ENCODE measurements at regions not wholly inside any gene's neighbourhood (a gene's known extent, or its start where the extent isn't known, plus 50 kb on each side); places are given as distances from the start of the nearest gene placed in this dataset.

DNA sequence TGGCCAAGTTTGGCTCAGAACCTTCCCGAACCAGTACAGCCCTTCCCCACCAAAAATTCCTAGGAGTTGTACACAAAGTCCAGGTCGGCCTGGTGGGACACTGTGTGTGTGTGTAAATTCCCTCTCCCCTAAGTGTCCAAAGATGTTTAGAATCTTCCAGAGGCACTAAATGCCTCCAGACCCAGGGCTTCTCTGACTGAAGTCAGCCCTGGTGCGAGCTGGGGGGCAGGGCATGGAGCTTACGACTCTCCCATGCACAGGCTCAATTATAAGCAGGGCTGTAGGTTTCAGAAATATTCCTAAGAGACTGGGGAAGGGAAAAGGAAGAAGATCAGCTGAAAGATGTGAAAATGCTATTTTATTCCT, 106.9 kb upstream of the ATF7IP start:
- 38% methylated on average over 2 of the region's 4 CpGs for WGBS (ENCODE audit: low lambda C conversion rate)
- Histone ChIP-seq H2AFZ (ENCODE audit: low read length) (peak overlapping the region; percentile 18), H3K4me1 (ENCODE audit: insufficient read depth, low read length) (peaks cover 48% of the 10 kb centered on the region), H3K4me3 (replicated peaks in 1 of 3; ENCODE audit: insufficient read depth in 1 of 3, low read depth in 2 of 3, low read length in 3 of 3) (peak overlapping the region in 2 of 3 experiments; percentile 6 to 34; a peak in 3 of 6 replicates), H3K9me3 (ENCODE audit: low read length) (no peaks in the 10 kb centered on the region), H3K36me3 (replicated peaks in 1 of 2; ENCODE audit: control insufficient read depth in 1 of 2, insufficient read depth in 2 of 2, low read length in 2 of 2) (no peaks in the 10 kb centered on the region), H3K79me2 (ENCODE audit: insufficient read depth, low read length) (no peaks in the 10 kb centered on the region), H4K20me1 (ENCODE audit: insufficient read depth, low read length) (no peaks in the 10 kb centered on the region), H3K4me2 (ENCODE audit: low read depth, low read length) (peak overlapping the region; percentile 82), H3K27me3 (ENCODE audit: control insufficient read depth in 1 of 2, insufficient read depth in 2 of 2, low read length in 2 of 2) (no peaks in the 10 kb centered on the region), H3K27ac (ENCODE audit: extremely low read length, insufficient read depth, low read length) (peak overlapping the region; percentile 60), H3K9ac (ENCODE audit: insufficient read depth, low read depth, low read length) (peak overlapping the region; percentile 58)
- no peak for FAIRE-seq
- in situ Hi-C loops (cut with HindIII; ENCODE audit: extremely low pct_ligation_motif_present, low pct_unique_long_range_greater_than_20kb) (loop anchor here (5.0 kb wide), 1 partner anchor 129 kb away; no protein-coding TSS in a partner anchor), intact Hi-C loops (cut with micrococcal nuclease; ENCODE audit: unreplicated experiment) (loop anchor here (1.0 kb wide), 1 partner anchor 196 kb away; no protein-coding TSS in a partner anchor)
- no peak for DNase-seq (ENCODE audit: low spot score)
- ATAC-seq: no peak
- TF ChIP-seq TOE1 (CRISPR knock-in tag; IDR thresholded peaks at IDR 0.05): no peak
- no peak for TF ChIP-seq SP2 (CRISPR knock-in tag; IDR thresholded peaks at IDR 0.05)
- TF ChIP-seq DDIT3 (CRISPR knock-in tag; IDR thresholded peaks at IDR 0.05): no peak
- TF ChIP-seq ZNF280D (CRISPR knock-in tag; IDR thresholded peaks at IDR 0.05): no peak
- TF ChIP-seq ZFP62 (CRISPR knock-in tag; IDR thresholded peaks at IDR 0.05): no peak
- no TSS peak for BruUV-seq (replicated peaks)
- CTCF ChIA-PET (ENCODE audit: low intra/inter-chr PET ratio, low total read pairs): no interaction called here
- POLR2A ChIA-PET: interaction anchor here (1.5 to 1.8 kb wide), 2 partner anchors 126 to 136 kb away, joined by 10 to 39 read pairs; no protein-coding TSS in a partner anchor

All from HepG2 (cell line).